NCI-H2196 (cell line): ENCODE measurements at regions not wholly inside any gene's neighbourhood (a gene's known extent, or its start where the extent isn't known, plus 50 kb on each side); places are given as distances from the start of the nearest gene placed in this dataset.
"Not testable (repeated sequence)": the region's sequence is repeated elsewhere in the genome, so short reads cannot be mapped to it uniquely, and the experiment has no call there.

Experiments
- DNase-seq: peaks from one replicate; lab custom pipeline; 2025; ENCODE audit not compliant: unreplicated experiment; lab: John Stamatoyannopoulos, UW

DNA sequence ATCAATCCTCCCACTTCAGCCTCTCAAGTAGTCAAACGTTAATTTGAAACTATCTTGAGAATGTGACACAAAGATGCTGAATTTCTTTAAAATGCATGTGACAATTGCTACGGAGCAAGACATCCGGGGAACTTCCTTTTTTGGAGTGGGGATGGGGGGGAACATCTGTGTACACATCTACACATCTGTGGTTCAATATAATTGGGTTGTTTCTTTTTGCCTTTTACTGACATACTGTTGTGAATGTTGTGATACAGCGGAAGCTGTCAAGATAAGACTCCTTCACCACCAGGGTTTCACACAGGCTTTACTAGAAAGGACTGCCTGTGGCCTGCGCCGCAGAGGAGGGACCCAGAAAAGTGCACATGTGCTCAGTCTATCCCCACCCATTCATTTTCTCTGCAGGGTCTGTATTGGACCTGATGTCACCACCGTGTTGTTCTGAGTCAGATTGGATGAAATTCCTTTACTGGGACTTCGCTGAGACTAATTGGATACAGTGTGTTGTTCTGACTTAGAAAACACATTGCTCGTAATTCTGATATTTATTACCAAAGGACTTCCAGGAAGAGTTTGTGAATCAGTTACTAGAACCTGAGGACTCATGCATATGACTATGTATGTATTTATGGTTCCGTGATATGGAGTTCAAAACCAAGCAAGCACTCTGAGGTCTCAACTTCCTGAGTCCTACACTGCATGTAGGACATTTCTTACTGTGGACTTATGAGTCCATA, 98.7 kb upstream of the SGK1 start:
- no peak for DNase-seq

DNA sequence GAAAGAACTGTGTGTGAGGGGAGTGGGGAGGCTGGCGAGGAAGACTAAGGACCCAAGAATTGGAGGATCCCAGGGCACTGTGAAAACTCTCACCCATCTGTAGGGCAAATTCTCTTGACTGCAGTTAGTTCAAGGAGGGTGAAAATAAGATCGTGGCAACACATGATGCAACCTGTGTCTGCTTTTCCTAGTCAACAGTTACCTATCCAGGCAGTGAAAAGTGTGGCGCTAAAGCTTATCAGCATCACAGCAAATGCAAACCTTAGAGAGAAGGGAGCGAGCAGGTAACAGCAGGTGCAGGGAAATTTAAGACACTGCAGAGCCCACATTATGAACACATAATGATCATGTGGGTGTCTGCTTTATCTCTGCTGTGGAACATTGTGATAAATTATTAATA, 97.7 kb upstream of the SGK1 start:
- no peak for DNase-seq

DNA sequence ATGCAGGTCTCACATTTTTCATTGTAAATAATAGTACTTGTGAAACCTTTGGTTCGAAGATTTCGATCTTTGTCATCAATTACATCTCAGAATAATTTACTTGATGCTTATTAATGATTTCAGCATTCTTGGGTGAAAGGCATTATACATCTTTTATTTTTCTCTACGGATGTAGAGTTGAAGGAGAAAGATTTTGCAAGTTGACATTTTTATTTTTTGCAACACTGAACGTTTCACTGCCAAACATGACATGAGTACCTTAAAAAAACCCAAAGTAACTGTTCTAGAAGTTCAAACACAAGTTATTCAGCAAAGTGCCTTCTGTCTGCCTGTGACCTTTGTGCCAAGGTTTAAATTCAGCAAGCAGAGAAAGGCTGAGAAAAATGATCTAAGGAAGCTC, 97.3 kb upstream of the SGK1 start:
- no peak for DNase-seq

DNA sequence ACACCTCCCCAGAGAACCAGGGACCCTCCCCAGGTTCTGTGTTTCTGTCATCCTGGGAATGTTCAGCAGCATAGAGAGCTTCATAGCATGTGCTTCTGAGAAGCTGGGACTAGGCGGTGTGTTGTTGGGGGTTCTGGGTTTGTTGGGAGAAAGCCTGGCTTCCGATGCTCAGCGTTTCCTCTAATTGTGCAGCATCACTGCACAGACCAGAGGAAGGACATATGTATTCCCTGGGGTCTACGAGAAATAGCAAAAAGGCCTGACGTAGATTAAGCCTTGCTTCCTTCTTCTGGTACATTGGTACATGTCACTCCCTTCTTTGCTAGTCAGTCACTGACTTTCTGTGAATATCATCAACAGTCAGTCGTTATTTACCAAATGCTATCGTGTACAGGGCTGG, 96.9 kb upstream of the SGK1 start:
- DNase-seq, result no peak

DNA sequence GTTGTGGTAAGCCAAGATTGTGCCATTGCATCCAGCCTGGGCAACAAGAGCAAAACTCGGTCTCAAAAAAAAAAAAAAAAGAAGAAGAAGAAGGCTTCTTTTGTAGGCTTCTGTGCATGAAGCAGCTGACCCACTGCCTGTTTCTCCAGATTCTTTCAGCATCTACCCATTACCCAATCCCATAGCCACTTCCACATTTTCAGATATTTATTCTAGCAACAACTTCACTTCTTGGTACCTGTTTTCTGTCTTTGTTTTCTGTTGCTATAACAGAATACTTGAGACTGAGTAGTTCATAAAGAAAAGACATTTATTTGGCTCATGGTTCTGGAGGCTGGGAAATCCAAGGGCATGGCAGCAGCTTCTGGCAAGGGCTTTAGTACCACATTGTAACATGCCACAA, 95.3 kb upstream of the SGK1 start:
- no peak for DNase-seq

DNA sequence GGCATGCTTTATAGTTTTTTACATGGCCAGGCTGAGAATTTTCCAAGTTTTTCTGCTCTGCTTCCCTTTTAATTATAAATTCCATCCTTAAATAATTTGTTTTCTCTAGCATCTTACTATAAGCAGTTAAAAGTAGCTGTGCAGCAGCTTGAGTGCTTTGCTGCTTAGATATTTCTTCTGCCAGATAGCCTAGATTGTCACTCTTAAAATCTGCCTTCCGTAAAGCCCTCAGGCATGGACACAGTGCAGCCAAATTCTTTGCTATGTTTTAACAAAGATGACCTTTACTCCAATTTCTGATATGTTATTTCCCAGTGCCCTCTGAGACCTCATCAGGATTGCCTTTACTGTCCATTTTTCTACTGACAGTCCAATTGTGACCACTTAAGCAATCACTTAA, 92.6 kb upstream of the SGK1 start:
- DNase-seq, result no peak

DNA sequence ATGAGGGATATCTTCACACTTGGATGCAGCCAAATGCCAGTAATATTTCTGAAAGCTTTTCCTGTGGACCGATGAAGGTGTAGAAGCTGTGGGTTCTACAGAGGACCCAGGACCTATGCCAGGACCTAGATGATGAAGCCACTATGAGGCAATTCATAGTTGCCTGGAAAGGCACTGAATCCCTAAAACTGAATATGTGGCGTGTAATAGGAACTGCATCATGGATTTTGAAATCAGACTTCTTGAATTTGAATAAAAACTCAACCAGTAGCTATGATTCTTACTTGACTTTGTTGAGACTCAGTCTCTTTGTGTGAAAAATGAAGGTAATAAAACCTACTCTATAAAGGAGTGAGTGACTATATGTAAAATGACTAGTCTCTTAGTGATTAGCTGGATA, 89.9 kb upstream of the SGK1 start:
- DNase-seq, result no peak

DNA sequence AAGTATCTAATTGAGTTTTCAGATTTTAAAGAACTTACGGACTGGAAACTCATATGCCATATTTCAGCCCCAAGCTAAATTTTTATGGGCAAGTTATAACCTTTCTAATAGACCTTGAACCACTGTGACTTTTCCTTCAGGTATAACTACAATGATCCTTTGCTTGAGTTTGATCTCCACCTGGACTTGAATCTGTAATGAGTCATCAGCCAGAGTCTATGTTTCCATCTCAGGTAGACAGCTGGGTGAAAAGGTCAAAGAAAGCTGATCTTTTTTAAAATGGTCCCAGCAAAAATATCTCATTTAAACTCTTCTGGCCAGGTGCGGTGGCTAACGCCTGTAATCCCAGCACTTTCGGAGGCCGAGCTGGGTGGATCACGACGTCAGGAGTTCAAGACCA, 88.4 kb upstream of the SGK1 start:
- DNase-seq, result no peak

DNA sequence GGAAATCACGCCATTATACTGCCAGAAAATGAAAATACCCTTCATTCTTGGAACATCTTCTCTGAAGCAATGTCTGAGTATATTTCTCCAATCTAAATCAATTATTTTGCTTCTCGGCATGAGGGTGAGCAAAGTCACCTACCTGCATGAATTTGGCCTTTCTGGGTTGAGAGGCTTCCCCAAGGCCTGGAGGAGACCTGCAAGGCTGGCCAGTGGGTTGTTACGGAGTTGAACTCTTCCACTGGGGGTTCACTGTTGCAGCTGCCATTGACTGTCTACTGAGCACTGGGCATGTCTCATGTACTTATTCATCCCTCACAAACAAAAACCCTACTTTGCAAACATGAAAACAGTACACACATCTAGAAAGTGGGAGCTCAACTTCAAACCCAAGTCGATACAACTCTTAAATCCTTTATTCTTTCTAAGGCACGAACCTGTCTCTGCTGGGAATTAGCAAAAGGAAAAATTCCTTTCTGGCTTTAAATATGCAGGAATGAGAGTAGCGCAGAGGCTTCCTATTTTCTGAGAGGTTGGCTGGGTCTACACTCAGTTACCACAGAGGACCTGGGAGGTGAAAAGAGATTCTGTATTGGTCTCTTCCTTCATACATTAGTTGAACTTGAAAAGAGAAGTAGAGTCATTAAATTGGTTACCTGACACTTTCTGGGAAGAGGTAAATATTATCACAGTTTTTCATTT, 87.6 kb upstream of the SGK1 start:
- no peak for DNase-seq

DNA sequence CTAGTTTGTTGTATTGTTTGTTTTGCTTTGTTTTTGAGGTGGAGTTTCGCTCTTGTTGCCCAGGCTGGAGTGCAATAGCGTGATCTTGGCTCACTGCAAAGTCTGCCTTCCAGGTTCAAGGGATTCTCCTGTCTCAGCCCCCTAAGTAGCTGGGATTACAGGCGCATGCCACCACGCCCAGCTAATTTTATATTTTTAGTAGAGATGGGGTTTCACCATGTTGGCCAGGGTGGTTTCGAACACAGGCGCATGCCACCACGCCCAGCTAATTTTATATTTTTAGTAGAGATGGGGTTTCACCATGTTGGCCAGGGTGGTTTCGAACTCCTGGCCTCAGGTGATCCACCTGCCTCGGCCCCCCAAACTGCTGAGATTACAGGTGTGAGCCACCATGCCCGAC, 85.4 kb upstream of the SGK1 start:
- DNase-seq, result not testable (repeated sequence)

DNA sequence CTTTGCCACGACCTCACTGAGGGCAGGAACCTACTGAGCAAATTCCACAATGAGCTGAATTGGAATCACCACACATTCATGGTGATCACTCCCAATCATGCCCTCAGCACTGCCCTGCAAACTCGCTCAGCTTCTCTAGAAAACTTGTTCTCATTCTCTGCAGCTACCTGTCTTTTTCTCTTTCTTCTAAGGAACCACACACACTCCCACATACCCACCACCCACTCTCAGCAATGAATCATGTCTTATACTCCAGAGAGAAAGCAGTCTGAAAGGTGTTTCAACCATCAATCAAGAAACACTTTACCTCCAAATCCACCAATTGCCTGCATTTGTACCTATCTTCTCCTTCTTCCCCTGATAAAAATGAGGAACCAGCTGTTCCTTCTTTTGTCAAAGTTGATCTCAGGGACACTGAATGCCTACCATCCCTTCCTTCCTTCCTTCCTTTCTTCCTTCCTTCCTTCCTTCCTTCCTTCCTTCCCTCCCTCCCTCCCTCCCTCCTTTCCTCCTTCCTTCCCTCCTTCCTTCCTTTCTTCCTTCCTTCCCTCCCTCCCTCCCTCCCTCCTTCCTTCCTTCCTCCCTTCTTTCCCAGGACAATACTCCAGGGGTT, 84.6 kb upstream of the SGK1 start:
- DNase-seq, result no peak

DNA sequence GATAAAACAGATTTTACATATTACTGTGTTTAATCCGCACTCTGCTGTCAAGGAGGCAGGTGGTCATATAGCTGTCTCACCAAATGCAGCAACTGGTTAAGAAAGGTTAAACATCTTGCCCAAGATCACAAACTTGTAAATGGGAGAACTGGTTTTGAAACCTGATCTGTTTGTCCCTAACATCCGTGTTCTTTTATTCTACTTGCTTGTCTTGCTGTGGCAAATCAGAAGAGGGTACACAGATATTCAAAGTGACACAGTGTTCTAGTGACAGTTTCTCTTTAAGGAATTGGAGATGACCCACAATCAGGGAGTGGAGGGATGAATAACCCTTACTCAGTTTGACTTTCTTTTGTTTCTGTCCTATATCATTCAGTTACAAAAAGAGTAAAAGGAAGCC, 83.0 kb upstream of the SGK1 start:
- DNase-seq, result peak; percentile 12

DNA sequence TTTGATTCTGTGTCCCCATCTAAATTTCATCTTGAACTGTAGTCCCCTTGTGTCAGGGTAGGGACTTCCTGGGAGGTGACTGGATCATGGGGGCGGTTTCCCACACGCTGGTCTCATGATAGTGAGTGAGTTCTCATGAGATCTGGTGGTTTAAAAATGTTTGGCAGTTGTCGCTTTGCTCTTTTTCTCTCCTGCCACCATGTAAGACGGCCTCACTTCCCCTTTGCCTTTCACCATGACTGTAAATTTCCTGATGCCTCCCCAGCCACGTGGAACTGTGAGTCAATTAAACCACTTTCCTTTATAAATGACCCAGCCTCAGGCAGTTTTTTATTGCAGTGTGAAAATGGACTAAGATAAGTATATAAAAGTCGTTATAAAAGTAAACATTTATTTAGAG, 80.5 kb upstream of the SGK1 start:
- DNase-seq, result no peak

DNA sequence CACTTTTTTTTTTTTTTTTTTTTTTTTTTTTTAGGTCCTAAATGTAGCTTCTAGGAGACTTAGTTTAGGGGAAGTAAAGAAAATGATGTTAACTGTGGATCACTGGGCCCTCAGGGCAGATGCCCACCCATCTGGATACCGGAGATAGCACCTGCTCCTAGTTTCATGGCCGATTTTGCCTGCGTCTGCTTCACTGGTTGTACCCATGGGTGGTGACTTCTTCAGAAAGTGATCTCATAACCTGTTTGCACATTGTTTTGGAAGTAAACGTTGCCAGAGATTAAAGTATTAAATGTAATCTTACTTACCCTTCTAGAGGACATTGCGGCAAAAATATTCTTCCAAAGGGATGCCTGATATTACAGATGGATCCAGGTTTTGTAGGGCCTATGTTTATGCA, 79.8 kb upstream of the SGK1 start:
- DNase-seq, result no peak

DNA sequence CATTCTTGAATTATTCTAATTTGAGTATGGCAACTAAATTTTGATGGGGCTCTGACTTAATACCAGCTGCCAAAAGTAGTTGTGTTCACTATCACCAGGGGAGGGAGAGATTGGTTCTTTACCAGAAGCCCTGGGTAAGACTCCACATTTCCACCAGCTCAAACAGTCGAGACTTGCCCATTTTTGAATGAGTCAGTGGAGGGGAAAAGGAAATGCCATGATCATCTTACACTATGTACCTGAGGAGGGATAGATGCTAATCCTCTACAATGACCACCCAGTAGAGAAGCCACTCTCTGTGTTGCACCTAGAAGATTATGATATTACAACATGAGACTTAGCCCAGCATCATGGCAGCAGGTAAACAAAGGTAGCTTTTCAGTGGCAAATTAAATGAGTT, 77.0 kb upstream of the SGK1 start:
- DNase-seq, result no peak

DNA sequence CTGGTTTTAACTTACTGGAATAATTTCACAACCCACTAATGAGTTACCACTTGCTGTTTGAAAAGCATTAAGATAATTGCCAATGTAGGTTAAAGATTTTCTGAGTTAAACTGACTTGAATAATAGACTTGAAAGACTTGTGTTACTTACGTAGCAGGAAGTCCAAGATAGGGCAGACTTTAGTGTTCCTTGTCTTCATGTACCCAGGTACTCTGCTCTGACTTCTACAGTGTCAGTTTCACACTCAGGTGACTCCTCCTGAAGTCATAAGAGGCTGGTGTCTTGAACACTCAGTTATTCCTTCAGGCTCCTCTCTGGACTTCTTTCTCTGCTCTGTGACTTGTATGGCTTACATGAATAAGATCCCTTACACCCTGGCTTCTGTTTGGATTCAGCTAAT, 76.3 kb upstream of the SGK1 start:
- no peak for DNase-seq

DNA sequence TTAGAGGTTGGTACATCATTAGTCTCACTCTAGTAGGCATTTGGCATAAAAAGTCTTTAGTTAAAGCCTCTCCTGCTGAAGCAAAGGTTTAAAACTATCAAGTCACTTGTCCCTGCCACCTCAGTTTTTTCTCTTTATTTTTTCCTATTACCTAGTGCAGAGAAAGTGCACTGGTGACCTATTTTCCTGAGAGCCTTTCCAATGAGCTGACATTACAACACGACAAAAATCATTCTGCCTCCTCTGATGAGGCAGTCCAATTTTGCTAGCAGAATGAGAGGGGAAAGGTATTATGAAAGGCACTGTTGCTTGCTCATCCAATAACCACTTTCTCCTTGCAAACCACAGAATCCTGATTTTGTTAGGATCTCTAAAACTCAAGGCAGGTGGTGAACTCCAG, 73.3 kb upstream of the SGK1 start:
- no peak for DNase-seq

DNA sequence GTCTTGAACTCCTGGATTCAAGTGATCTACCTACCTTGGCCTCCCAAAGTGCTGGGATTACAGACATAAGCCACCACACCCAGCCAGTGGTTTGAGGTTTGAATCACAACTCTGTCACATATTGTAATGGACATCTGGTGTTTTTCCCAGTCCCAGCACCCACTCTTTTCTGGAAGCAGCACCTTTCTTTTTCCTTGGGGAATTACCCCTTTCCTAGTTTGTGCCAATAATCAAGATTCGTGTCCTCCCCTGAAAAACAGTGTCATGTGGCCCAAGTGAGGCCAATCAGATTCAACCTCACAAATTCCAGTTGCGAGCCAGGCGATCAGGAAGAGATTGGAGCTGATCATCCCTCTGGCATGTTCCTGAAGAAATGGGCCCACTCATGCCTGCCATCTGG, 71.7 kb upstream of the SGK1 start:
- no peak for DNase-seq

DNA sequence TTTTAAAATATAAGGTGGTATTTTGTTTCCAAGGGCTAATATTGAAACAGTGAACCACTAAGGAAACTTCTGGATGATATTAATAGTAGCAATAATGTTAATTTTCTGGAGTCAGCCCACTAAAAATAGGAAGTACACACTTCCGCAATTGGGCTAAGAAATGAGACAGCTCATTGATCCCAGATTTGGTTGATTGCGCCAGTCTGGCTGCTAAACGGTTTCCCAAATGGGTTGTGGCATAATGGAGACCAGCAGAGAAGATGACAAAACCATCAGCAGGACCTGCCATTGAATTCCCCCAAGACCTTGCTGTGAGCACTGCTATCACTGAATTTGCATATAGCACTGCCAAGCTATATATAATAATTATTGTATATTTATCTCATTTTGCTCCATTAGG, 71.2 kb upstream of the SGK1 start:
- no peak for DNase-seq

DNA sequence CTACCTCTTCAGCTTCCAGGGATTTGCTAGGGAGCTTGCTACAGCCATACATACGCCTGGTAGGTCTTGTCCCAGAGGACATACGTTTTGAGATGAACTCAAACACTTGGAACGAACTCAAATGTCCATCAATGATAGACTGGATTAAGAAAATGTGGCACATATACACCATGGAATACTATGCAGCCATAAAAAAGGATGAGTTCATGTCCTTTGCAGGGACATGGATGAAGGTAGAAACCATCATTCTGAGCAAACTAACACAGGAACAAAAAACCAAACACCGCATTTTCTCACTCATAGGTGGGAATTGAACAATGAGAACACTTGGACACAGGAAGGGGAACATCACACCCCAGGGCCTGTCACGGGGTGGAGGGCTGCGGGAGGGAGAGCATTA, 68.6 kb upstream of the SGK1 start:
- DNase-seq, result not testable (repeated sequence)

DNA sequence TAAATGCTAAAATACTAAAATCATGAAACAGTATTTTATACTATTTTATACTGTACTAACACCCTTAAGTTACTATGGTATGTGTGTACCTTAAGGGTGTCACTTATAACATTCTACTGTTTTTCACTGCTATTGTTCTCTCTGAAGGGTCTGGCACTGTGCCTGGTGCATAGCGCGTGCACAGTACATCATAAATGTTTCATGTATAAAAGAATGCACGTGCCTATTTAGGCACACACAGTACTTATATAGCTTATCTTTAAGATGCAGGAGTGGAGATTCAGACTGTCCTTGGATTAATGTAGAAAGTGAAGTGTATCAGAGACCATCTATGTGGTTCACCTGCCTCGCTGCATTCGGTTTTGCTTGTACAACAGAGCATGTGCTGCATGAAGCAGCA, 64.0 kb upstream of the SGK1 start:
- DNase-seq, result no peak

DNA sequence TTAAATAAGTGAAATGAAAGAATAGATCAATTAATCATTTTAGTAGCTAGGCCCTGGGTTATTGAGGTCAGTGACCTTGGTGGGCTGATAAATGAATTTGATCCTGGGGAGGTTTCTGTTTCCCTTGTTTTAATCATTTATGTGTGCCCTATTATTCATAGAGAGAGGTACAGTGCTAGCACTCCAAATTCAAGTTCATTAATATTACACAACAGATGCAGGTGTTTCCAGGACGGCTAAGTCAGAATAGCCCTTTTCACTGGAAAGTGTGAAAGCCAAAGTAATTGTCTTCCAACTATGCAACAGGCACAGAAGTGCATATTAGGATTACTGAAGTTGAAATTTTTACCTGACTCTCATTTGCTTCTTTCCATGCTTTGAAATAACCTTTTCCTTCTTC, 61.7 kb upstream of the SGK1 start:
- no peak for DNase-seq

DNA sequence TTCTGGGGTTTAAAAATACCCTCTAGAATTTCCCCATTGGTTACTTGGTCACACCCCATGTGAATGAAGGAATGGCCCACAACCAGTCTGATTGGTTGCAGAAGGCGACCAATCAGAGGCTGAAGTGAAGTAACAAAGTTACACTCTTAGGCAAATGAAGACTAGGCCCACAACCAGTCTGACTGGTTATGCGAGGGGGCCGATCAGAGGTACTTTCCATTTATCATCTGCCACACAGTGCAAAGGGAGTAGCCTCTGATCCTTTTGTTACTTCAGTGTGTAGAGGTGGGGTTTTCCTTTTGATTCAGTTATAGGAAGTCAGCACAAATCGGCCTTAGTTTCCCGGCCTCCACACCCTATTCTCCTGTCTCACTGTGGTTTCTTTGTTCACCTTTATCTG, 61.2 kb upstream of the SGK1 start:
- DNase-seq, result peak; percentile 47
